ENCODE measurements at regions not wholly inside any gene's neighbourhood (a gene's known extent, or its start where the extent isn't known, plus 50 kb on each side); places are given as distances from the start of the nearest gene placed in this dataset.

GRCh38 chr1:59163268-59164092 is 133.4 kb upstream of the FGGY start:
- H3K79me2 ChIP-seq (replicated peaks; ENCODE audit: insufficient read depth, low read length), result no peaks in the 10 kb centered on the region
- no peak overlapping the region for H3K4me3 ChIP-seq (ENCODE audit: low read length)
- H3K4me2 ChIP-seq (ENCODE audit: low read length), result no peak overlapping the region
- H2AFZ ChIP-seq (ENCODE audit: low read depth, low read length), result no peak overlapping the region
- no peak overlapping the region for H3K27ac ChIP-seq (ENCODE audit: low read length)
- no peaks in the 10 kb centered on the region for H3F3A ChIP-seq (ENCODE audit: insufficient read depth, low read length, poor library complexity, severe bottlenecking)
- H4K20me1 ChIP-seq (ENCODE audit: insufficient read depth), result no peaks in the 10 kb centered on the region
- no peaks in the 10 kb centered on the region for H3K27me3 ChIP-seq (ENCODE audit: insufficient read depth, low read depth, low read length)
- TF ChIP-seq EP300 (conservative IDR thresholded peaks at IDR 0.05; ENCODE audit: poor library complexity, severe bottlenecking) (no peak), EZH2 (IDR thresholded peaks at IDR 0.05; ENCODE audit: borderline replicate concordance, insufficient read depth, low read length, poor library complexity, severe bottlenecking) (no peak), TAF1 (IDR thresholded peaks at IDR 0.05; ENCODE audit: low read depth) (no peak), POLR2AphosphoS5 (IDR thresholded peaks at IDR 0.05) (no peak), SMC3 (conservative IDR thresholded peaks at IDR 0.05; ENCODE audit: poor library complexity) (no peak), RAD21 (conservative IDR thresholded peaks at IDR 0.05) (no peak), MXI1 (conservative IDR thresholded peaks at IDR 0.05; ENCODE audit: poor library complexity, severe bottlenecking) (no peak)
- TF ChIP-seq, protein P1, sequence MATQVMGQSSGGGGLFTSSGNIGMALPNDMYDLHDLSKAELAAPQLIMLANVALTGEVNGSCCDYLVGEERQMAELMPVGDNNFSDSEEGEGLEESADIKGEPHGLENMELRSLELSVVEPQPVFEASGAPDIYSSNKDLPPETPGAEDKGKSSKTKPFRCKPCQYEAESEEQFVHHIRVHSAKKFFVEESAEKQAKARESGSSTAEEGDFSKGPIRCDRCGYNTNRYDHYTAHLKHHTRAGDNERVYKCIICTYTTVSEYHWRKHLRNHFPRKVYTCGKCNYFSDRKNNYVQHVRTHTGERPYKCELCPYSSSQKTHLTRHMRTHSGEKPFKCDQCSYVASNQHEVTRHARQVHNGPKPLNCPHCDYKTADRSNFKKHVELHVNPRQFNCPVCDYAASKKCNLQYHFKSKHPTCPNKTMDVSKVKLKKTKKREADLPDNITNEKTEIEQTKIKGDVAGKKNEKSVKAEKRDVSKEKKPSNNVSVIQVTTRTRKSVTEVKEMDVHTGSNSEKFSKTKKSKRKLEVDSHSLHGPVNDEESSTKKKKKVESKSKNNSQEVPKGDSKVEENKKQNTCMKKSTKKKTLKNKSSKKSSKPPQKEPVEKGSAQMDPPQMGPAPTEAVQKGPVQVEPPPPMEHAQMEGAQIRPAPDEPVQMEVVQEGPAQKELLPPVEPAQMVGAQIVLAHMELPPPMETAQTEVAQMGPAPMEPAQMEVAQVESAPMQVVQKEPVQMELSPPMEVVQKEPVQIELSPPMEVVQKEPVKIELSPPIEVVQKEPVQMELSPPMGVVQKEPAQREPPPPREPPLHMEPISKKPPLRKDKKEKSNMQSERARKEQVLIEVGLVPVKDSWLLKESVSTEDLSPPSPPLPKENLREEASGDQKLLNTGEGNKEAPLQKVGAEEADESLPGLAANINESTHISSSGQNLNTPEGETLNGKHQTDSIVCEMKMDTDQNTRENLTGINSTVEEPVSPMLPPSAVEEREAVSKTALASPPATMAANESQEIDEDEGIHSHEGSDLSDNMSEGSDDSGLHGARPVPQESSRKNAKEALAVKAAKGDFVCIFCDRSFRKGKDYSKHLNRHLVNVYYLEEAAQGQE (IDR thresholded peaks at IDR 0.05; ENCODE audit: borderline replicate concordance), result no peak
- TF ChIP-seq, protein P2, sequence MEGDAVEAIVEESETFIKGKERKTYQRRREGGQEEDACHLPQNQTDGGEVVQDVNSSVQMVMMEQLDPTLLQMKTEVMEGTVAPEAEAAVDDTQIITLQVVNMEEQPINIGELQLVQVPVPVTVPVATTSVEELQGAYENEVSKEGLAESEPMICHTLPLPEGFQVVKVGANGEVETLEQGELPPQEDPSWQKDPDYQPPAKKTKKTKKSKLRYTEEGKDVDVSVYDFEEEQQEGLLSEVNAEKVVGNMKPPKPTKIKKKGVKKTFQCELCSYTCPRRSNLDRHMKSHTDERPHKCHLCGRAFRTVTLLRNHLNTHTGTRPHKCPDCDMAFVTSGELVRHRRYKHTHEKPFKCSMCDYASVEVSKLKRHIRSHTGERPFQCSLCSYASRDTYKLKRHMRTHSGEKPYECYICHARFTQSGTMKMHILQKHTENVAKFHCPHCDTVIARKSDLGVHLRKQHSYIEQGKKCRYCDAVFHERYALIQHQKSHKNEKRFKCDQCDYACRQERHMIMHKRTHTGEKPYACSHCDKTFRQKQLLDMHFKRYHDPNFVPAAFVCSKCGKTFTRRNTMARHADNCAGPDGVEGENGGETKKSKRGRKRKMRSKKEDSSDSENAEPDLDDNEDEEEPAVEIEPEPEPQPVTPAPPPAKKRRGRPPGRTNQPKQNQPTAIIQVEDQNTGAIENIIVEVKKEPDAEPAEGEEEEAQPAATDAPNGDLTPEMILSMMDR (IDR thresholded peaks at IDR 0.05; ENCODE audit: poor library complexity, severe bottlenecking), result no peak
- H3K36me3 ChIP-seq (ENCODE audit: insufficient read depth, low read length), result no peaks in the 10 kb centered on the region
- H3K9ac ChIP-seq (ENCODE audit: low read length), result no peak overlapping the region
- H3K9me2 ChIP-seq (ENCODE audit: insufficient read depth, low read length), result no peaks in the 10 kb centered on the region
- no peaks in the 10 kb centered on the region for H3K9me3 ChIP-seq (ENCODE audit: low read length)

DNA sequence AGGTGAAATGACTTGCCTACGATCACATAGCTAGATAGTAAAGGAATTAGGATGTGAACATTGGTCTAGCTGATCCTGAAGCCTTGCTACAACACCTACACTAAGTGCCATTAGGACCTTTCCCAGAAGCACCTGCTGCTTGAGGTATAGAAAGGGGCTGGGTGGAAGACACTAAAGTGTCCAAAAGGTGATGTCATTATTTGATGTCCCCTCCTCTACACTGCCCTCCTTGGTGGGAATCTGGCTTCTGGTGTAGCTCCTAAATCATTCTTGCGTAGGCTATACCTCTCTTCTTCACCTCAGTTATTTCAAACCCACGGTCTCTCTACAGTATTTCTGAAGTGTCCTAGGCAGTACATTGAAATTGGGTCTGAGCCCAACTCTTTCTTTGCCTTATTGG is 132.5 kb upstream of the FGGY start:
- Histone ChIP-seq H3K9ac (ENCODE audit: low read length) (no peak overlapping the region), H3K27me3 (ENCODE audit: insufficient read depth, low read depth, low read length) (no peaks in the 10 kb centered on the region), H3K36me3 (ENCODE audit: insufficient read depth, low read length) (no peaks in the 10 kb centered on the region), H3K27ac (ENCODE audit: low read length) (no peak overlapping the region), H3K4me3 (ENCODE audit: low read length) (no peak overlapping the region), H3K9me3 (ENCODE audit: low read length) (no peaks in the 10 kb centered on the region), H2AFZ (ENCODE audit: low read depth, low read length) (no peak overlapping the region), H4K20me1 (ENCODE audit: insufficient read depth) (no peaks in the 10 kb centered on the region), H3F3A (ENCODE audit: insufficient read depth, low read length, poor library complexity, severe bottlenecking) (no peaks in the 10 kb centered on the region), H3K9me2 (ENCODE audit: insufficient read depth, low read length) (no peaks in the 10 kb centered on the region), H3K4me2 (ENCODE audit: low read length) (no peak overlapping the region), H3K79me2 (replicated peaks; ENCODE audit: insufficient read depth, low read length) (no peaks in the 10 kb centered on the region)
- TF ChIP-seq POLR2AphosphoS5 (IDR thresholded peaks at IDR 0.05) (no peak), SMC3 (conservative IDR thresholded peaks at IDR 0.05; ENCODE audit: poor library complexity) (no peak), TAF1 (IDR thresholded peaks at IDR 0.05; ENCODE audit: low read depth) (no peak), EZH2 (IDR thresholded peaks at IDR 0.05; ENCODE audit: borderline replicate concordance, insufficient read depth, low read length, poor library complexity, severe bottlenecking) (no peak), MXI1 (conservative IDR thresholded peaks at IDR 0.05; ENCODE audit: poor library complexity, severe bottlenecking) (no peak), RAD21 (conservative IDR thresholded peaks at IDR 0.05) (no peak), EP300 (conservative IDR thresholded peaks at IDR 0.05; ENCODE audit: poor library complexity, severe bottlenecking) (no peak)
- TF ChIP-seq, protein P1 (IDR thresholded peaks at IDR 0.05; ENCODE audit: borderline replicate concordance), result no peak
- TF ChIP-seq, protein P2 (IDR thresholded peaks at IDR 0.05; ENCODE audit: poor library complexity, severe bottlenecking), result no peak
